GM06990 (cell line): ENCODE measurements at regions not wholly inside any gene's neighbourhood (a gene's known extent, or its start where the extent isn't known, plus 50 kb on each side); places are given as distances from the start of the nearest gene placed in this dataset.

ENCODE experiments used
- DNase-seq: peaks from one replicate; pipeline ENCODE4 v3.0.0-alpha.2; 2011; ENCODE audit not compliant: insufficient read length; ENCODE audit errors: extremely low read depth
- H3K27me3 ChIP-seq: replicated peaks from 2 replicates; pipeline ENCODE4 v1.6.0; 2011; ENCODE audit warnings: low read length; ENCODE audit not compliant: control insufficient read depth, insufficient read depth
- H3K36me3 ChIP-seq: 2 replicates; pipeline ENCODE4 v1.5.1; 2011; ENCODE audit warnings: low read length; ENCODE audit not compliant: control insufficient read depth, insufficient read depth
- H3K4me3 ChIP-seq: replicated peaks from 2 replicates; pipeline ENCODE4 v1.5.1; 2011; ENCODE audit warnings: low read depth, mild to moderate bottlenecking, control low read depth, low read length
- CTCF ChIP-seq: IDR thresholded peaks from 2 replicates; pipeline ENCODE4 v1.5.1; 2011; ENCODE audit warnings: low read length, control low read depth, mild to moderate bottlenecking, inconsistent platforms; ENCODE audit not compliant: insufficient read depth, poor library complexity, severe bottlenecking

GRCh38 chr5:67520161-67520908 is 323.7 kb upstream of the CD180 start:
- Histone ChIP-seq H3K36me3 (no peaks in the 10 kb centered on the region), H3K4me3 (no peak overlapping the region), H3K27me3 (no peaks in the 10 kb centered on the region)
- TF ChIP-seq CTCF = no peak
- DNase-seq = no peak

- no peak for TF ChIP-seq CTCF
- Histone ChIP-seq H3K36me3 (no peaks in the 10 kb centered on the region), H3K4me3 (no peak overlapping the region), H3K27me3 (no peaks in the 10 kb centered on the region)
- no peak for DNase-seq
Observed at GRCh38 chr5:67518227-67518626, 321.6 kb upstream of the CD180 start.

GRCh38 chr5:67516948-67517565 is 320.5 kb upstream of the CD180 start:
- no peak overlapping the region for H3K4me3 ChIP-seq
- no peak for DNase-seq
- TF ChIP-seq CTCF = no peak
- no peaks in the 10 kb centered on the region for H3K27me3 ChIP-seq
- no peaks in the 10 kb centered on the region for H3K36me3 ChIP-seq

GRCh38 chr5:67515762-67516161 is 319.2 kb upstream of the CD180 start:
- no peak overlapping the region for H3K4me3 ChIP-seq
- no peaks in the 10 kb centered on the region for H3K27me3 ChIP-seq
- no peak for TF ChIP-seq CTCF
- DNase-seq = no peak
- H3K36me3 ChIP-seq = no peaks in the 10 kb centered on the region

GRCh38 chr5:67515020-67515689 is 318.6 kb upstream of the CD180 start:
- Histone ChIP-seq H3K4me3 (no peak overlapping the region), H3K36me3 (no peaks in the 10 kb centered on the region), H3K27me3 (no peaks in the 10 kb centered on the region)
- DNase-seq = peak; percentile 13
- no peak for TF ChIP-seq CTCF
